ENCODE measurements at regions not wholly inside any gene's neighbourhood (a gene's known extent, or its start where the extent isn't known, plus 50 kb on each side); places are given as distances from the start of the nearest gene placed in this dataset.

GRCh38 chr18:52208646-52209045, 131.4 kb upstream of the DCC start (continued):
- no peak for TF ChIP-seq USF1 (CRISPR knock-in tag; IDR thresholded peaks at IDR 0.05)
- no peak for TF ChIP-seq ZNF425 (CRISPR knock-in tag; conservative IDR thresholded peaks at IDR 0.05)
- no peak for TF ChIP-seq GTF2I (CRISPR knock-in tag; conservative IDR thresholded peaks at IDR 0.05)
- TF ChIP-seq NR1H2 (CRISPR knock-in tag; IDR thresholded peaks at IDR 0.05), result no peak
- no peak for TF ChIP-seq ATF1 (CRISPR knock-in tag; IDR thresholded peaks at IDR 0.05)

GRCh38 chr18:52216109-52216508, 123.9 kb upstream of the DCC start:
- TF ChIP-seq AR (CRISPR knock-in tag; IDR thresholded peaks at IDR 0.05) (no peak), ZNF512 (CRISPR knock-in tag; IDR thresholded peaks at IDR 0.05; ENCODE audit: borderline replicate concordance) (no peak), ZNF138 (CRISPR knock-in tag; conservative IDR thresholded peaks at IDR 0.05) (no peak), NFATC4 (CRISPR knock-in tag; IDR thresholded peaks at IDR 0.05) (no peak), ZNF671 (CRISPR knock-in tag; IDR thresholded peaks at IDR 0.05) (no peak), CTCF (IDR thresholded peaks at IDR 0.05) (no peak), ZNF396 (CRISPR knock-in tag; IDR thresholded peaks at IDR 0.05; ENCODE audit: borderline replicate concordance) (no peak), NFE2L1 (CRISPR knock-in tag; IDR thresholded peaks at IDR 0.05) (no peak), ZNF281 (CRISPR knock-in tag; IDR thresholded peaks at IDR 0.05) (no peak), EMX1 (CRISPR knock-in tag; IDR thresholded peaks at IDR 0.05) (no peak), ZNF121 (CRISPR knock-in tag; IDR thresholded peaks at IDR 0.05) (no peak), MYBL2 (CRISPR knock-in tag; IDR thresholded peaks at IDR 0.05) (no peak), ARID4B (CRISPR knock-in tag; IDR thresholded peaks at IDR 0.05; ENCODE audit: borderline replicate concordance) (no peak), RORB (CRISPR knock-in tag; IDR thresholded peaks at IDR 0.05) (no peak)
- ChIA-PET POLR2A (no interaction called here), CTCF (no interaction called here)
- no peak overlapping the region for H3K27ac Mint-ChIP-seq
- DNase-seq (ENCODE audit: low spot score) (no peak), ATAC-seq (no peak)
- no peaks in the 10 kb centered on the region for H3K4me1 Mint-ChIP-seq
- no peak overlapping the region for H3K4me3 Mint-ChIP-seq
- no peaks in the 10 kb centered on the region for H3K27me3 Mint-ChIP-seq (ENCODE audit: low read depth)
- peaks cover 16% of the 10 kb centered on the region for H3K9me3 Mint-ChIP-seq
- no peaks in the 10 kb centered on the region for H3K36me3 Mint-ChIP-seq
